Hematopoietic multipotent progenitor cell treated with erythropoietin and hydrocortisone succinate and interleukin-3 and kit ligand, for 17 days (in vitro differentiated cells): ENCODE measurements at regions not wholly inside any gene's neighbourhood (a gene's known extent, or its start where the extent isn't known, plus 50 kb on each side); places are given as distances from the start of the nearest gene placed in this dataset.

Experiments
- DNase-seq: peaks from one replicate; pipeline ENCODE4 v3.0.0-alpha.2; 2015; ENCODE audit warnings: low spot score

GRCh38 chr7:4612939-4613841, 68.9 kb upstream of the FOXK1 start:
- DNase-seq, result no peak

GRCh38 chr7:4613846-4614548, 68.1 kb upstream of the FOXK1 start:
- DNase-seq, result no peak

- no peak for DNase-seq
Observed at GRCh38 chr7:4616116-4616515, 66.0 kb upstream of the FOXK1 start.

- no peak for DNase-seq
Observed at GRCh38 chr7:4621396-4621795, 60.7 kb upstream of the FOXK1 start.

- DNase-seq, result no peak
Observed at GRCh38 chr7:4626318-4626845, 55.7 kb upstream of the FOXK1 start.

- DNase-seq, result no peak
Observed at GRCh38 chr7:4629287-4629895, 52.7 kb upstream of the FOXK1 start.

GRCh38 chr7:4631380-4632179, 50.5 kb upstream of the FOXK1 start:
- no peak for DNase-seq
